Rectal smooth muscle tissue (tissue), 1 donor: ENCODE measurements at regions not wholly inside any gene's neighbourhood (a gene's known extent, or its start where the extent isn't known, plus 50 kb on each side); places are given as distances from the start of the nearest gene placed in this dataset.
"Not testable (repeated sequence)": the region's sequence is repeated elsewhere in the genome, so short reads cannot be mapped to it uniquely, and the experiment has no call there.

Source experiments
- H3K27ac ChIP-seq: one replicate; pipeline ENCODE4 v1.7.0; 2013; ENCODE audit warnings: low read depth, low read length, inconsistent platforms
- H3K27me3 ChIP-seq: one replicate; pipeline ENCODE4 v1.7.0; 2013; ENCODE audit warnings: low read length; ENCODE audit not compliant: control insufficient read depth, insufficient read depth
- H3K36me3 ChIP-seq: one replicate; pipeline ENCODE4 v1.7.0; 2013; ENCODE audit warnings: low read length; ENCODE audit not compliant: control insufficient read depth, insufficient read depth
- H3K4me1 ChIP-seq: one replicate; pipeline ENCODE4 v1.7.0; 2013; ENCODE audit warnings: low read length; ENCODE audit not compliant: control insufficient read depth, insufficient read depth
- H3K4me3 ChIP-seq: one replicate; pipeline ENCODE4 v1.7.0; 2013; ENCODE audit warnings: low read length
- H3K9ac ChIP-seq: one replicate; pipeline ENCODE4 v1.7.0; 2013; ENCODE audit warnings: low read length

- H3K9ac ChIP-seq, H3K36me3 ChIP-seq, H3K4me1 ChIP-seq, H3K27ac ChIP-seq, H3K4me3 ChIP-seq, H3K27me3 ChIP-seq: not testable (repeated sequence)
These were observed 192.8 kb downstream of the AKAIN1 start for GRCh38 chr18:5004031-5004820.

GRCh38 chr18:4994710-4995109 is 202.3 kb downstream of the AKAIN1 start:
- Histone ChIP-seq H3K9ac (no peak overlapping the region), H3K4me3 (no peak overlapping the region), H3K36me3 (no peaks in the 10 kb centered on the region), H3K27me3 (no peaks in the 10 kb centered on the region), H3K27ac (no peak overlapping the region), H3K4me1 (no peaks in the 10 kb centered on the region)

- no peaks in the 10 kb centered on the region for H3K4me1 ChIP-seq
- no peaks in the 10 kb centered on the region for H3K36me3 ChIP-seq
- no peaks in the 10 kb centered on the region for H3K27me3 ChIP-seq
- no peak overlapping the region for H3K9ac ChIP-seq
- no peak overlapping the region for H3K27ac ChIP-seq
- no peak overlapping the region for H3K4me3 ChIP-seq
These were observed 209.3 kb downstream of the AKAIN1 start for GRCh38 chr18:4987452-4988405.

GRCh38 chr18:4986677-4987076 is 210.4 kb downstream of the AKAIN1 start:
- no peak overlapping the region for H3K4me3 ChIP-seq

GRCh38 chr18:4986066-4986465 is 211.0 kb downstream of the AKAIN1 start:
- H3K36me3 ChIP-seq, result no peaks in the 10 kb centered on the region
- no peaks in the 10 kb centered on the region for H3K4me1 ChIP-seq
- no peak overlapping the region for H3K9ac ChIP-seq
- H3K4me3 ChIP-seq, result no peak overlapping the region
- no peaks in the 10 kb centered on the region for H3K27me3 ChIP-seq
- H3K27ac ChIP-seq, result no peak overlapping the region

More at GRCh38 chr18:4986677-4987076, 210.4 kb downstream of the AKAIN1 start:
- H3K9ac ChIP-seq, result no peak overlapping the region
- no peak overlapping the region for H3K27ac ChIP-seq
- no peaks in the 10 kb centered on the region for H3K27me3 ChIP-seq
- H3K4me1 ChIP-seq, result no peaks in the 10 kb centered on the region
- no peaks in the 10 kb centered on the region for H3K36me3 ChIP-seq

GRCh38 chr18:4961121-4961909 is 235.7 kb downstream of the AKAIN1 start:
- Histone ChIP-seq H3K27ac (no peak overlapping the region), H3K9ac (no peak overlapping the region), H3K36me3 (no peaks in the 10 kb centered on the region), H3K4me1 (no peaks in the 10 kb centered on the region), H3K27me3 (no peaks in the 10 kb centered on the region), H3K4me3 (no peak overlapping the region)

DNA sequence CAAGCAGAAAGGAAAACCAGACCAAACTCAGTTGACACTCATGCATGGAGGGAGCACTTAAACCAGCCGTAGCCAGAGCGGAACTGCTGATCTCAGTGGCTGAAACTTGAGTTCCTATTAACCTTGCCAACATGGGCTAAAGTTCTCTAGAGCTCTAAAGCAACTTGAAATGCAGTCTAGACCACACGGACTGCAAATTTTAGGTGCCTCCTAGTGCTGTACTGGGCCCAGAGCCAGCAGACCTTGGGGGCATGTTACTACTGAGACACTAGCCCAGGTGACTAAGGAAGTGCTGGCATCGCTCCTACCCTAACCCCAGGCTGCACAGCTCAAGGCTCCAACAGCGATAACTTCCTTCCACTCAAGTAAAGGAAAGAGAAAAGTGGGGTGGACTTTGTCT is 236.5 kb downstream of the AKAIN1 start:
- Histone ChIP-seq H3K27me3 (no peaks in the 10 kb centered on the region), H3K36me3 (no peaks in the 10 kb centered on the region), H3K4me3 (no peak overlapping the region), H3K27ac (no peak overlapping the region), H3K9ac (no peak overlapping the region), H3K4me1 (no peaks in the 10 kb centered on the region)

- Histone ChIP-seq H3K36me3 (no peaks in the 10 kb centered on the region), H3K4me3 (no peak overlapping the region), H3K27me3 (no peaks in the 10 kb centered on the region), H3K27ac (no peak overlapping the region), H3K4me1 (no peaks in the 10 kb centered on the region), H3K9ac (no peak overlapping the region)
These were observed 265.8 kb downstream of the AKAIN1 start for GRCh38 chr18:4931209-4931608.

- no peak overlapping the region for H3K27ac ChIP-seq
- H3K36me3 ChIP-seq, result no peaks in the 10 kb centered on the region
- no peaks in the 10 kb centered on the region for H3K4me1 ChIP-seq
- no peaks in the 10 kb centered on the region for H3K27me3 ChIP-seq
- no peak overlapping the region for H3K9ac ChIP-seq
- H3K4me3 ChIP-seq, result no peak overlapping the region
These were observed 275.5 kb downstream of the AKAIN1 start for GRCh38 chr18:4921548-4921947.

GRCh38 chr18:4917509-4917908 is 279.5 kb downstream of the AKAIN1 start:
- not testable (repeated sequence) for H3K4me1 ChIP-seq, H3K4me3 ChIP-seq, H3K36me3 ChIP-seq, H3K27me3 ChIP-seq, H3K9ac ChIP-seq, H3K27ac ChIP-seq

DNA sequence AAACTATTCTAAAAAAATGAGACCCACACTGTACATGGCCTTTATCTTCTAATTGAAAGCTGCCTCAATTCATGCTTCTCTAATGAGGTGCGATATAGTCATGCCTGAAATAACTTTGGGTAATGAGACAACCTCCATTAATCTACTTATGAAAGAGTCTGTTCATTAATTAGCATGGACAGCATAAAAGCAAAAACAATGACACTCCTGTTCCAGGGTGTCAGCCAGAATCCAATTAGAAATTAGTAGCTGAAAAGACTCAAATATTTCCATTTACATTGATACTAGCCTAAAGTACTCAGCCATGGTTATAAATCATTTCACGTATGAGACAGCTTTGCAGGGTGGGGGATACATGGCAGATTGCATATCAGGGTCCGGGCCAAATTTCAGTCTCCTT is 288.7 kb downstream of the AKAIN1 start:
- Histone ChIP-seq H3K36me3 (no peaks in the 10 kb centered on the region), H3K9ac (no peak overlapping the region), H3K27ac (no peak overlapping the region), H3K27me3 (no peaks in the 10 kb centered on the region), H3K4me1 (no peaks in the 10 kb centered on the region), H3K4me3 (no peak overlapping the region)

DNA sequence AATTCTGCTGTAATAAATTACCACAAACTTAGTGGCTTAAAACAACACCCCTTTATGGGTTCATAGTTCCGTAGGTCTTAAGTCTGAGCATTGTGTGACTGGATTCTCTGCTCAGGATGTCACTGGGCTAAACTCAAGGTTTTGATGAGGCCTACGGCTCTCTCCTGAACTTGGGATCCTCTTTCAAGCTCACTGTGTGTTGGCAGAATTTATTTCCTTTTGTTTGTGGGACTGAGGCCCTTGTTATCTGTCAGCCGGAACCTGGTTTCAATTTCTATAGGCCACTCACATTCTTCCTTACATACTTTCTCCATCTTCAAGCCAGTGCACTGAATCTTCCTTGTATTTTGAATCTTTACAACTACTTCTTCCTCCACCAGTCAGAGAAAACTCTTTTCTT is 290.2 kb downstream of the AKAIN1 start:
- Histone ChIP-seq H3K9ac (no peak overlapping the region), H3K4me1 (no peaks in the 10 kb centered on the region), H3K36me3 (no peaks in the 10 kb centered on the region), H3K27me3 (no peaks in the 10 kb centered on the region), H3K4me3 (no peak overlapping the region), H3K27ac (no peak overlapping the region)
